Aorta (tissue), 5 donors: ENCODE measurements at regions not wholly inside any gene's neighbourhood (a gene's known extent, or its start where the extent isn't known, plus 50 kb on each side); places are given as distances from the start of the nearest gene placed in this dataset.

Experiments
- ATAC-seq: fragments of 200-7000 bp; cut with Tn5 transposase; one replicate; pipeline ENCODE4 v1.9.1; 2022; ENCODE audit warnings: moderate library complexity; ENCODE audit not compliant: low FRiP score
- DNase-seq, 2 donors: peaks; one replicate each; pipeline ENCODE4 v3.0.0-alpha.2; 2020
- H3K27ac ChIP-seq, 2 donors: one replicate each; pipeline ENCODE4 v1.5.1; 2013; ENCODE audit warnings: low read length in 2 of 2, mild to moderate bottlenecking in 2 of 2, moderate library complexity in 2 of 2, control low read depth in 1 of 2, inconsistent platforms in 1 of 2, low read depth in 1 of 2
- H3K27me3 ChIP-seq, 2 donors: one replicate each; pipeline ENCODE4 v1.6.1; 2013; ENCODE audit warnings: control low read depth in 1 of 2, low read length in 1 of 2, mild to moderate bottlenecking in 1 of 2, moderate library complexity in 1 of 2; ENCODE audit not compliant: insufficient read depth in 2 of 2, control insufficient read depth in 1 of 2
- H3K36me3 ChIP-seq, 2 donors: one replicate each; pipeline ENCODE4 v1.6.1; 2013; ENCODE audit warnings: control low read depth in 1 of 2, low read length in 1 of 2, mild to moderate bottlenecking in 1 of 2; ENCODE audit not compliant: insufficient read depth in 2 of 2, control insufficient read depth in 1 of 2
- H3K4me1 ChIP-seq, 2 donors: one replicate each; pipeline ENCODE4 v1.6.1; 2013; ENCODE audit warnings: low read length in 2 of 2, control low read depth in 1 of 2, mild to moderate bottlenecking in 1 of 2, moderate library complexity in 1 of 2; ENCODE audit not compliant: insufficient read depth in 2 of 2, control insufficient read depth in 1 of 2
- H3K4me3 ChIP-seq, 2 donors: one replicate each; pipeline ENCODE4 v1.5.1; 2013; ENCODE audit warnings: low read length in 2 of 2, control low read depth in 1 of 2, mild to moderate bottlenecking in 1 of 2
- H3K9me3 ChIP-seq: one replicate; pipeline ENCODE4 v1.6.1; 2013; ENCODE audit warnings: mild to moderate bottlenecking, low read length; ENCODE audit not compliant: control insufficient read depth
- WGBS, 2 donors: extraction: QIAGEN DNeasy Blood & Tissue Kit; methylation state at CpG; one replicate each; pipeline ENCODE4 v1.1.7; 2013; 5-methylcytosine and 5-hydroxymethylcytosine counted together
- intact Hi-C, 2 donors: fragments of 100-400 bp; cut with DNase I; formaldehyde crosslinking; loops; one replicate each; pipeline versions ENCODE4 v1.14.2 to v1.15.0; 2022
- donor health status: healthy with polysubstance abuse.
- donor health status: Bipolar disorder and iron deficiency.
- donor health status: DM: no; HTN: no; CAD: no.
- donor health status: DM: no; HTN: no; CAD: no.
- donor health status: DM: yes; HTN: yes; CAD: no.

GRCh38 chr2:66665124-66665984 lies 230.4 kb downstream of the MEIS1 start:
- no peaks in the 10 kb centered on the region for H3K36me3 ChIP-seq
- no peaks in the 10 kb centered on the region for H3K27me3 ChIP-seq
- DNase-seq (no peak), ATAC-seq (no peak)
- no peak overlapping the region for H3K4me3 ChIP-seq
- 88 to 91% methylated on average over 5 of the region's 5 CpGs for WGBS, 2 donors
- no peaks in the 10 kb centered on the region for H3K9me3 ChIP-seq
- intact Hi-C loops = no loop called here
- H3K27ac ChIP-seq = no peak overlapping the region
- H3K4me1 ChIP-seq = no peaks in the 10 kb centered on the region

- no peak overlapping the region for H3K4me3 ChIP-seq
- 77 to 78% methylated on average over 4 of the region's 4 CpGs for WGBS, 2 donors
- no peak for DNase-seq
- H3K27me3 ChIP-seq = no peaks in the 10 kb centered on the region
- intact Hi-C loops = no loop called here
- no peaks in the 10 kb centered on the region for H3K36me3 ChIP-seq
- H3K4me1 ChIP-seq = no peaks in the 10 kb centered on the region
- no peak for ATAC-seq
- H3K27ac ChIP-seq = no peak overlapping the region
- no peaks in the 10 kb centered on the region for H3K9me3 ChIP-seq
Measured at GRCh38 chr2:66667301-66667700, 232.4 kb downstream of the MEIS1 start.

- intact Hi-C loops = no loop called here
- no peak for ATAC-seq
- Histone ChIP-seq H3K9me3 (no peaks in the 10 kb centered on the region), H3K36me3 (no peaks in the 10 kb centered on the region), H3K4me3 (no peak overlapping the region), H3K27ac (no peak overlapping the region), H3K27me3 (no peaks in the 10 kb centered on the region), H3K4me1 (no peaks in the 10 kb centered on the region)
- DNase-seq = no peak
- WGBS, 2 donors = 91 to 96% methylated on average over 2 of the region's 2 CpGs
Measured at GRCh38 chr2:66673286-66673685, 238.4 kb downstream of the MEIS1 start.

GRCh38 chr2:66674087-66674486 lies 239.2 kb downstream of the MEIS1 start:
- Histone ChIP-seq H3K27ac (no peak overlapping the region), H3K27me3 (no peaks in the 10 kb centered on the region), H3K4me3 (no peak overlapping the region), H3K36me3 (no peaks in the 10 kb centered on the region), H3K9me3 (no peaks in the 10 kb centered on the region), H3K4me1 (no peaks in the 10 kb centered on the region)
- WGBS, 2 donors = 93 to 98% methylated on average over 1 of the region's 1 CpG
- intact Hi-C loops = no loop called here
- ATAC-seq = no peak
- DNase-seq = no peak

- intact Hi-C loops = no loop called here
- DNase-seq (no peak), ATAC-seq (no peak)
- no peaks in the 10 kb centered on the region for H3K36me3 ChIP-seq
- H3K27me3 ChIP-seq = no peaks in the 10 kb centered on the region
- 86 to 93% methylated on average over 1 of the region's 1 CpG for WGBS, 2 donors
- H3K4me3 ChIP-seq = no peak overlapping the region
- peaks cover 0 to 1% of the 10 kb centered on the region in 2 donors for H3K4me1 ChIP-seq
- H3K9me3 ChIP-seq = no peaks in the 10 kb centered on the region
- H3K27ac ChIP-seq = no peak overlapping the region
Measured at GRCh38 chr2:66675591-66675990, 240.7 kb downstream of the MEIS1 start.

GRCh38 chr2:66679442-66679841 lies 244.5 kb downstream of the MEIS1 start:
- H3K9me3 ChIP-seq = no peaks in the 10 kb centered on the region
- DNase-seq (no peak), ATAC-seq (no peak)
- intact Hi-C loops = no loop called here
- no peaks in the 10 kb centered on the region for H3K27me3 ChIP-seq
- peaks cover 0 to 1% of the 10 kb centered on the region in 2 donors for H3K4me1 ChIP-seq
- H3K4me3 ChIP-seq = no peak overlapping the region
- WGBS, 2 donors = 90 to 95% methylated on average over 2 of the region's 2 CpGs
- H3K27ac ChIP-seq = no peak overlapping the region
- no peaks in the 10 kb centered on the region for H3K36me3 ChIP-seq

- no peak for ATAC-seq
- H3K9me3 ChIP-seq = no peaks in the 10 kb centered on the region
- H3K36me3 ChIP-seq = no peaks in the 10 kb centered on the region
- H3K4me3 ChIP-seq = no peak overlapping the region
- peaks cover 0 to 1% of the 10 kb centered on the region in 2 donors for H3K4me1 ChIP-seq
- no peaks in the 10 kb centered on the region for H3K27me3 ChIP-seq
- 91 to 94% methylated on average over 5 of the region's 5 CpGs for WGBS, 2 donors
- H3K27ac ChIP-seq = no peak overlapping the region
- intact Hi-C loops = no loop called here
- no peak for DNase-seq
Measured at GRCh38 chr2:66682476-66682875, 247.6 kb downstream of the MEIS1 start.

- Histone ChIP-seq H3K36me3 (no peaks in the 10 kb centered on the region), H3K4me3 (no peak overlapping the region), H3K27me3 (no peaks in the 10 kb centered on the region), H3K9me3 (no peaks in the 10 kb centered on the region), H3K27ac (no peak overlapping the region), H3K4me1 (peaks cover 0 to 1% of the 10 kb centered on the region in 2 donors)
- ATAC-seq (no peak), DNase-seq (no peak)
- WGBS, 2 donors = 15 to 24% methylated on average over 3 of the region's 3 CpGs
- intact Hi-C loops = no loop called here
Measured at GRCh38 chr2:66683064-66683463, 248.1 kb downstream of the MEIS1 start.

- intact Hi-C loops = no loop called here
- peaks cover 0 to 1% of the 10 kb centered on the region in 2 donors for H3K4me1 ChIP-seq
- DNase-seq = no peak
- no peak for ATAC-seq
- no peak overlapping the region for H3K4me3 ChIP-seq
- H3K9me3 ChIP-seq = no peaks in the 10 kb centered on the region
- no peak overlapping the region for H3K27ac ChIP-seq
- H3K36me3 ChIP-seq = no peaks in the 10 kb centered on the region
- 12 to 20% methylated on average over 3 of the region's 3 CpGs for WGBS, 2 donors
- H3K27me3 ChIP-seq = no peaks in the 10 kb centered on the region
Measured at GRCh38 chr2:66683599-66683998, 248.7 kb downstream of the MEIS1 start.
